PFSK-1 (cell line): ENCODE measurements at regions not wholly inside any gene's neighbourhood (a gene's known extent, or its start where the extent isn't known, plus 50 kb on each side); places are given as distances from the start of the nearest gene placed in this dataset.

Experiments
- TAF1 ChIP-seq: IDR thresholded peaks from 2 replicates; pipeline ENCODE4 v1.6.1; 2012; ENCODE audit warnings: low read length, control low read depth, borderline replicate concordance; ENCODE audit not compliant: insufficient read depth
- TF ChIP-seq, protein P1 (sequence below), 2 experiments: IDR thresholded peaks; 2 replicates each; pipeline versions ENCODE4 v1.6.1 to v1.8.0; 2011 to 2012; ENCODE audit warnings: low read depth in 2 of 2, low read length in 2 of 2, control low read depth in 1 of 2, inconsistent platforms in 1 of 2, mild to moderate bottlenecking in 1 of 2, moderate library complexity in 1 of 2; ENCODE audit not compliant: insufficient read depth in 1 of 2

DNA sequence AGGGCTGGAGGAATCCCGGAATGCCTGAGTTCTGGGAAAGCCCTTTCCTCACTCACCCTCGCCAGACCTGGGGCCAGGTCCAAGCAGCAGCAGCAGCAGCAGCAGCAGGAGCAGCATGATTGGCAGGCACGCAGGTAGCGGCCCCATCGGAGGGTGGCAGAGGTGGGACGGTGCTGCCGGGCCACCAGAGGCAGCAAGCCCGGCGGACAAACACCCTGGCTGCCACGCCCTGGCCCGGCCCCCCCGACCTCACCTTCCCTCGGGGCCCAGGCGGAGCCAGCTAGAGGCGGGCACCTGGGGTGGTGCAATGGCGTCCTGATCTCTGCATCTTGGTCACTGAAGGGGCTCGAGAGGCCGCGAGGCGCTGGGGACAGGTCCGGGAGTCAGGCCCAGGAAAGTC is 122.4 kb downstream of the LAT start:
- TF ChIP-seq TAF1 = no peak
- TF ChIP-seq, protein P1, sequence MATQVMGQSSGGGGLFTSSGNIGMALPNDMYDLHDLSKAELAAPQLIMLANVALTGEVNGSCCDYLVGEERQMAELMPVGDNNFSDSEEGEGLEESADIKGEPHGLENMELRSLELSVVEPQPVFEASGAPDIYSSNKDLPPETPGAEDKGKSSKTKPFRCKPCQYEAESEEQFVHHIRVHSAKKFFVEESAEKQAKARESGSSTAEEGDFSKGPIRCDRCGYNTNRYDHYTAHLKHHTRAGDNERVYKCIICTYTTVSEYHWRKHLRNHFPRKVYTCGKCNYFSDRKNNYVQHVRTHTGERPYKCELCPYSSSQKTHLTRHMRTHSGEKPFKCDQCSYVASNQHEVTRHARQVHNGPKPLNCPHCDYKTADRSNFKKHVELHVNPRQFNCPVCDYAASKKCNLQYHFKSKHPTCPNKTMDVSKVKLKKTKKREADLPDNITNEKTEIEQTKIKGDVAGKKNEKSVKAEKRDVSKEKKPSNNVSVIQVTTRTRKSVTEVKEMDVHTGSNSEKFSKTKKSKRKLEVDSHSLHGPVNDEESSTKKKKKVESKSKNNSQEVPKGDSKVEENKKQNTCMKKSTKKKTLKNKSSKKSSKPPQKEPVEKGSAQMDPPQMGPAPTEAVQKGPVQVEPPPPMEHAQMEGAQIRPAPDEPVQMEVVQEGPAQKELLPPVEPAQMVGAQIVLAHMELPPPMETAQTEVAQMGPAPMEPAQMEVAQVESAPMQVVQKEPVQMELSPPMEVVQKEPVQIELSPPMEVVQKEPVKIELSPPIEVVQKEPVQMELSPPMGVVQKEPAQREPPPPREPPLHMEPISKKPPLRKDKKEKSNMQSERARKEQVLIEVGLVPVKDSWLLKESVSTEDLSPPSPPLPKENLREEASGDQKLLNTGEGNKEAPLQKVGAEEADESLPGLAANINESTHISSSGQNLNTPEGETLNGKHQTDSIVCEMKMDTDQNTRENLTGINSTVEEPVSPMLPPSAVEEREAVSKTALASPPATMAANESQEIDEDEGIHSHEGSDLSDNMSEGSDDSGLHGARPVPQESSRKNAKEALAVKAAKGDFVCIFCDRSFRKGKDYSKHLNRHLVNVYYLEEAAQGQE (IDR thresholded peaks at IDR 0.05; ENCODE audit: insufficient read depth in 1 of 2, low read depth in 2 of 2, low read length in 2 of 2) = no peak
